ENCODE measurements at regions not wholly inside any gene's neighbourhood (a gene's known extent, or its start where the extent isn't known, plus 50 kb on each side); places are given as distances from the start of the nearest gene placed in this dataset.

DNA sequence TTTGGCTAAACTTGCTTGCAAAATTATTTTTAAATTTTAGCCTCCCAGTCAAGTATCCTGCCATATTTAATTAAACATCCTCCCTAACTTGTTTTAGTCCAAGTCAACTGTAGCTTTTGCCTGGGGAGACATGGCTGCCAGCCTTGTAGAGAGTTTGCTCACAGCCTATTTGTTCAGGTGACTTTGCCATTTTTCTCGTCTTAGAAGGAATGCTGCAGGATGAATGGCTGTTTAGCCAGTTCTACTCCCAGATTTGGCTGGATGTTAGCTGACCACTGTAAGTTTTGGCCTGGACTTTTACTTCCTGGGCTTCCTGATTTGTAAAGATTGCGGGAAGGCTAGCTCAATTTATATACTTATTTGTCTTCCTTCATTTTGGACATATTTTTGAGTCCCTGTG is 236.4 kb upstream of the SGO1 start:
- no peaks in the 10 kb centered on the region for H3K9me3 ChIP-seq (ENCODE audit: low read depth)
- no peaks in the 10 kb centered on the region for H3K36me3 ChIP-seq
- no peaks in the 10 kb centered on the region for H3K27me3 ChIP-seq
- H3K4me1 ChIP-seq (ENCODE audit: low read depth): no peaks in the 10 kb centered on the region
- TF ChIP-seq, protein P1, sequence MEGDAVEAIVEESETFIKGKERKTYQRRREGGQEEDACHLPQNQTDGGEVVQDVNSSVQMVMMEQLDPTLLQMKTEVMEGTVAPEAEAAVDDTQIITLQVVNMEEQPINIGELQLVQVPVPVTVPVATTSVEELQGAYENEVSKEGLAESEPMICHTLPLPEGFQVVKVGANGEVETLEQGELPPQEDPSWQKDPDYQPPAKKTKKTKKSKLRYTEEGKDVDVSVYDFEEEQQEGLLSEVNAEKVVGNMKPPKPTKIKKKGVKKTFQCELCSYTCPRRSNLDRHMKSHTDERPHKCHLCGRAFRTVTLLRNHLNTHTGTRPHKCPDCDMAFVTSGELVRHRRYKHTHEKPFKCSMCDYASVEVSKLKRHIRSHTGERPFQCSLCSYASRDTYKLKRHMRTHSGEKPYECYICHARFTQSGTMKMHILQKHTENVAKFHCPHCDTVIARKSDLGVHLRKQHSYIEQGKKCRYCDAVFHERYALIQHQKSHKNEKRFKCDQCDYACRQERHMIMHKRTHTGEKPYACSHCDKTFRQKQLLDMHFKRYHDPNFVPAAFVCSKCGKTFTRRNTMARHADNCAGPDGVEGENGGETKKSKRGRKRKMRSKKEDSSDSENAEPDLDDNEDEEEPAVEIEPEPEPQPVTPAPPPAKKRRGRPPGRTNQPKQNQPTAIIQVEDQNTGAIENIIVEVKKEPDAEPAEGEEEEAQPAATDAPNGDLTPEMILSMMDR (IDR thresholded peaks at IDR 0.05; ENCODE audit: low read depth, low read length): no peak
- no peak overlapping the region for H3K27ac ChIP-seq
- no peak overlapping the region for H3K4me3 ChIP-seq
- no peak for DNase-seq (ENCODE audit: low read depth in 1 of 2, low spot score in 1 of 2)

- no peaks in the 10 kb centered on the region for H3K4me1 ChIP-seq (ENCODE audit: low read depth)
- no peak for DNase-seq (ENCODE audit: low read depth in 1 of 2, low spot score in 1 of 2)
- no peaks in the 10 kb centered on the region for H3K9me3 ChIP-seq (ENCODE audit: low read depth)
Observed at GRCh38 chr3:20417388-20418108, 231.5 kb upstream of the SGO1 start.

GRCh38 chr3:20406611-20407011 is 220.6 kb upstream of the SGO1 start:
- Histone ChIP-seq H3K4me1 (ENCODE audit: low read depth) (no peaks in the 10 kb centered on the region), H3K9me3 (ENCODE audit: low read depth) (no peaks in the 10 kb centered on the region), H3K27ac (no peak overlapping the region), H3K4me3 (no peak overlapping the region), H3K36me3 (no peaks in the 10 kb centered on the region), H3K27me3 (no peaks in the 10 kb centered on the region)
- DNase-seq (ENCODE audit: low read depth in 1 of 2, low spot score in 1 of 2): peak in 1 of 2 donors; percentile 57
- TF ChIP-seq, protein P1 (IDR thresholded peaks at IDR 0.05; ENCODE audit: low read depth, low read length): no peak

More at GRCh38 chr3:20417388-20418108, 231.5 kb upstream of the SGO1 start:
- TF ChIP-seq, protein P1 (IDR thresholded peaks at IDR 0.05; ENCODE audit: low read depth, low read length): no peak
- H3K4me3 ChIP-seq: no peak overlapping the region
- no peaks in the 10 kb centered on the region for H3K36me3 ChIP-seq
- no peak overlapping the region for H3K27ac ChIP-seq
- no peaks in the 10 kb centered on the region for H3K27me3 ChIP-seq

- no peaks in the 10 kb centered on the region for H3K4me1 ChIP-seq (ENCODE audit: low read depth)
Observed at GRCh38 chr3:20405744-20406143, 219.7 kb upstream of the SGO1 start.

GRCh38 chr3:20405231-20405630 is 219.2 kb upstream of the SGO1 start:
- H3K4me3 ChIP-seq: no peak overlapping the region
- TF ChIP-seq, protein P1 (IDR thresholded peaks at IDR 0.05; ENCODE audit: low read depth, low read length): no peak

More at GRCh38 chr3:20405744-20406143, 219.7 kb upstream of the SGO1 start:
- TF ChIP-seq, protein P1 (IDR thresholded peaks at IDR 0.05; ENCODE audit: low read depth, low read length): no peak
- DNase-seq (ENCODE audit: low read depth in 1 of 2, low spot score in 1 of 2): peak in 1 of 2 donors; percentile 91
- H3K36me3 ChIP-seq: no peaks in the 10 kb centered on the region
- H3K27me3 ChIP-seq: no peaks in the 10 kb centered on the region
- no peaks in the 10 kb centered on the region for H3K9me3 ChIP-seq (ENCODE audit: low read depth)
- H3K27ac ChIP-seq: no peak overlapping the region
- no peak overlapping the region for H3K4me3 ChIP-seq

More at GRCh38 chr3:20405231-20405630, 219.2 kb upstream of the SGO1 start:
- Histone ChIP-seq H3K27ac (no peak overlapping the region), H3K4me1 (ENCODE audit: low read depth) (no peaks in the 10 kb centered on the region), H3K27me3 (no peaks in the 10 kb centered on the region), H3K36me3 (no peaks in the 10 kb centered on the region), H3K9me3 (ENCODE audit: low read depth) (no peaks in the 10 kb centered on the region)
- DNase-seq (ENCODE audit: low read depth in 1 of 2, low spot score in 1 of 2): no peak
